ENCODE measurements at regions not wholly inside any gene's neighbourhood (a gene's known extent, or its start where the extent isn't known, plus 50 kb on each side); places are given as distances from the start of the nearest gene placed in this dataset.

DNA sequence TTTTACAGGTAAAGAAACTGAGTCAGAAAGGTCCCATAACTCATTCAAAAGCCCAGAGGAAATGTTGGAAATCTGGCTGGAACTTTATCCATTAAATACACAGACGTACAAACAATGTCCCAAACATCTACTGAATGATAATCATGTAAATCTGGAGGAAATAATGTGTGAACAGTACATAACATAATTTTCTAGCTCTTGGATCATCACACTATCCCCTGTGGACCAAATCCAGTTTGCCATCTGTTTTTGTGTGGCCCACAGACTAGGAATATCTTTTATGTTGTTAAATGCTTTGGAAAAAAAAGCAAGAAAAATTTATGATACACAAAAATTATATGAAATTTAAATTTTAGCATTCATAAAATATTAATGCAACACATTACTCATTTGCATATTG lies 389.9 kb upstream of the SOX9 start:
- TF ChIP-seq, protein P1, sequence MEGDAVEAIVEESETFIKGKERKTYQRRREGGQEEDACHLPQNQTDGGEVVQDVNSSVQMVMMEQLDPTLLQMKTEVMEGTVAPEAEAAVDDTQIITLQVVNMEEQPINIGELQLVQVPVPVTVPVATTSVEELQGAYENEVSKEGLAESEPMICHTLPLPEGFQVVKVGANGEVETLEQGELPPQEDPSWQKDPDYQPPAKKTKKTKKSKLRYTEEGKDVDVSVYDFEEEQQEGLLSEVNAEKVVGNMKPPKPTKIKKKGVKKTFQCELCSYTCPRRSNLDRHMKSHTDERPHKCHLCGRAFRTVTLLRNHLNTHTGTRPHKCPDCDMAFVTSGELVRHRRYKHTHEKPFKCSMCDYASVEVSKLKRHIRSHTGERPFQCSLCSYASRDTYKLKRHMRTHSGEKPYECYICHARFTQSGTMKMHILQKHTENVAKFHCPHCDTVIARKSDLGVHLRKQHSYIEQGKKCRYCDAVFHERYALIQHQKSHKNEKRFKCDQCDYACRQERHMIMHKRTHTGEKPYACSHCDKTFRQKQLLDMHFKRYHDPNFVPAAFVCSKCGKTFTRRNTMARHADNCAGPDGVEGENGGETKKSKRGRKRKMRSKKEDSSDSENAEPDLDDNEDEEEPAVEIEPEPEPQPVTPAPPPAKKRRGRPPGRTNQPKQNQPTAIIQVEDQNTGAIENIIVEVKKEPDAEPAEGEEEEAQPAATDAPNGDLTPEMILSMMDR (IDR thresholded peaks at IDR 0.05) = no peak
- no peak for TF ChIP-seq POLR2A (IDR thresholded peaks at IDR 0.05)
